ENCODE measurements at regions not wholly inside any gene's neighbourhood (a gene's known extent, or its start where the extent isn't known, plus 50 kb on each side); places are given as distances from the start of the nearest gene placed in this dataset.
A peak's percentile ranks its signal among the peaks of the same experiment; 100 is the strongest.

GRCh38 chr4:144565527-144566195 is 80.3 kb upstream of the HHIP start:
- no peak overlapping the region for H3K4me3 ChIP-seq (ENCODE audit: low read depth, low read length)
- no peak for TF ChIP-seq CTCF (IDR thresholded peaks at IDR 0.05; ENCODE audit: insufficient read depth, low read depth, low read length)
- peak; percentile 11 for DNase-seq (ENCODE audit: low read depth)

- DNase-seq (ENCODE audit: low read depth): no peak
- H3K4me3 ChIP-seq (ENCODE audit: low read depth, low read length): no peak overlapping the region
- TF ChIP-seq CTCF (IDR thresholded peaks at IDR 0.05; ENCODE audit: insufficient read depth, low read depth, low read length): no peak
Measured at GRCh38 chr4:144572660-144573059, 73.3 kb upstream of the HHIP start.

- no peak for TF ChIP-seq CTCF (IDR thresholded peaks at IDR 0.05; ENCODE audit: insufficient read depth, low read depth, low read length)
- DNase-seq (ENCODE audit: low read depth): no peak
- H3K4me3 ChIP-seq (ENCODE audit: low read depth, low read length): no peak overlapping the region
Measured at GRCh38 chr4:144574000-144574399, 72.0 kb upstream of the HHIP start.

- TF ChIP-seq CTCF (IDR thresholded peaks at IDR 0.05; ENCODE audit: insufficient read depth, low read depth, low read length): no peak
- no peak for DNase-seq (ENCODE audit: low read depth)
- H3K4me3 ChIP-seq (ENCODE audit: low read depth, low read length): no peak overlapping the region
Measured at GRCh38 chr4:144574509-144574908, 71.4 kb upstream of the HHIP start.

- no peak for DNase-seq (ENCODE audit: low read depth)
- TF ChIP-seq CTCF (IDR thresholded peaks at IDR 0.05; ENCODE audit: insufficient read depth, low read depth, low read length): no peak
- H3K4me3 ChIP-seq (ENCODE audit: low read depth, low read length): no peak overlapping the region
Measured at GRCh38 chr4:144575181-144575580, 70.8 kb upstream of the HHIP start.

GRCh38 chr4:144578681-144579080 is 67.3 kb upstream of the HHIP start:
- no peak overlapping the region for H3K4me3 ChIP-seq (ENCODE audit: low read depth, low read length)
- no peak for DNase-seq (ENCODE audit: low read depth)
- no peak for TF ChIP-seq CTCF (IDR thresholded peaks at IDR 0.05; ENCODE audit: insufficient read depth, low read depth, low read length)
